ENCODE measurements at regions not wholly inside any gene's neighbourhood (a gene's known extent, or its start where the extent isn't known, plus 50 kb on each side); places are given as distances from the start of the nearest gene placed in this dataset.

GRCh38 chr9:134247918-134248631, 78.2 kb upstream of the RXRA start:
- no peak overlapping the region for H3K4me3 ChIP-seq
- no peak for DNase-seq (ENCODE audit: low spot score in 2 of 2)
- H3K4me1 ChIP-seq, result no peaks in the 10 kb centered on the region
- H3K9me3 ChIP-seq, result no peaks in the 10 kb centered on the region
- in situ Hi-C loops (cut with MboI; ENCODE audit: low sequenced_read_pairs), result no loop called here
- peaks cover 9% of the 10 kb centered on the region; the same call in 1 of the 2 replicates for H3K27me3 ChIP-seq (ENCODE audit: low read depth)
- no peaks in the 10 kb centered on the region for H3K36me3 ChIP-seq (replicated peaks)

DNA sequence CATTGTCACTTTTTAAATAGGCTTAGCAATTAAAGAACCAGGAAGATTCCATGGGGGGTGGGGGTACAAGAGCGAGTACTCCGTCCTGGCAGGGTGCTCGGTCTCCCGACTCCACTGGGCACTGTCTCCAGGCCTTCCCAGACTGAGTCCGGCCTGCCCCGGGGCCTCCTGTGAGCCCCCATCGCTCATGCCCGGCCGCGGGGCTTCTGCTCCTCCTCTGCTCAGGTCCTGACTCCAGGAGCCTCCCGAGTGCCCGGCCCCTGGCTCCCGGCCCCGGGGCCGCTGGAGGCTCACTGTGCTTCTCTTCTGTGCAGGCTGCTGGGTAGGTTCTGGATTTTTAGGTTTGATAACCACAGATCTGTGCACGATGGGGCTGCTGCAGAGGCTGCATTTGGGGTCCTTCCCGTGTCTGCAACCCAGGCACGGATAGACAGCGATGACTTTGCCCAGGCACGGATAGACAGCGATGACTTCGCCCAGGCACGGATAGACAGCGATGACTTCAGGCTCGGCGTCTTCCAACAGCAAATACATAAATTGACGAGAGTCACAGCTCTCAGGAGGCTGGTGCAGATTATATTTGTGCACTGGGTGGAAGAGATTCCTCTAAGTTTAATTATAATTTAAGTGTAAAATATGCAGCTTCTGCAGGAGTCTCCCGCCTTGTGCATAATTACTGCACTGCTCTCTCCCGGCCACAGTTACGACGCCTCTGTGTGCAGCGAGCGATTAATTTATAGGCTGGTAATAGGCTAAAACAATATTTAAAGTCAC, 74.8 kb upstream of the RXRA start:
- no peaks in the 10 kb centered on the region for H3K36me3 ChIP-seq (replicated peaks)
- no peak overlapping the region for H3K4me3 ChIP-seq
- no peaks in the 10 kb centered on the region for H3K4me1 ChIP-seq
- in situ Hi-C loops (cut with MboI; ENCODE audit: low sequenced_read_pairs), result no loop called here
- DNase-seq (ENCODE audit: low spot score in 2 of 2), result no peak
- H3K9me3 ChIP-seq, result no peaks in the 10 kb centered on the region
- H3K27me3 ChIP-seq (ENCODE audit: low read depth), result no peaks in the 10 kb centered on the region

DNA sequence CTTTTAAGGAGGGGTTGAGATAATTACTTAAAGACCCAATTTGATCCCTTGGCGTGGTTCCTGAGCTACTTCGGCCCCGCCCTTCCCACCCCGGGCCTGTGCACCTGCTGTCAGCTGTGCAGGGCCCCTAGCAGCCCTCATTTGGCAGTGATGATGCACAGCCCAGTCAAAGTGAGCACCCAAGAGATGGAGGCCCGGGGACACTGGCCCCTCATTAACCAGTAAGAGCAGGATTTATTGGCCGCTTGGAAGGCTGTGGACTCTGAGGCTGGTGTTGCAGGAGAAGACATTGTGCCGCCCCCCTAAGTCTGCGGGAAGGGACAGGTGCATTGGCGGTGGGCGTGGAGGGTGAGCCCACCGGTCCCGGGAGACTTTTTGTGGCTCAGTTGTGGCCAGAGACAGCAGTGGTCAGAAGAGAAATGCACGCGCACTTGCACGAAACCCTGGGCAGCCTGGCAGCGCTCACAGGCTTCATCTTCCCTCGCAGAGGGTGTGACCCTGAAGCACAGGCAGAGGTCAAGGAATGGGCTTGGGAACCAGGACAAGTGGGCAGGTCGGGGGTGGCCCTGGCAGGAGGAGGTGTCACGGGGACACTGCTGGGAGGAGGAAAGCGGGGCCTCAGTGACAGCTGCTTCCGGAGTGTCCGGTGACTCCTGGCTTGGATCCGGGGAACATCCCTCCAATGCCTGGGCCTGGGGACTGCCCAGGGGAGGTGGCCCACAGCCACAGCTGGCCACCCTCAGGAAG, 74.0 kb upstream of the RXRA start:
- Histone ChIP-seq H3K9me3 (no peaks in the 10 kb centered on the region), H3K4me3 (no peak overlapping the region), H3K36me3 (replicated peaks) (no peaks in the 10 kb centered on the region), H3K27me3 (ENCODE audit: low read depth) (no peaks in the 10 kb centered on the region), H3K4me1 (no peaks in the 10 kb centered on the region)
- no peak for DNase-seq (ENCODE audit: low spot score in 2 of 2)
- in situ Hi-C loops (cut with MboI; ENCODE audit: low sequenced_read_pairs), result no loop called here

DNA sequence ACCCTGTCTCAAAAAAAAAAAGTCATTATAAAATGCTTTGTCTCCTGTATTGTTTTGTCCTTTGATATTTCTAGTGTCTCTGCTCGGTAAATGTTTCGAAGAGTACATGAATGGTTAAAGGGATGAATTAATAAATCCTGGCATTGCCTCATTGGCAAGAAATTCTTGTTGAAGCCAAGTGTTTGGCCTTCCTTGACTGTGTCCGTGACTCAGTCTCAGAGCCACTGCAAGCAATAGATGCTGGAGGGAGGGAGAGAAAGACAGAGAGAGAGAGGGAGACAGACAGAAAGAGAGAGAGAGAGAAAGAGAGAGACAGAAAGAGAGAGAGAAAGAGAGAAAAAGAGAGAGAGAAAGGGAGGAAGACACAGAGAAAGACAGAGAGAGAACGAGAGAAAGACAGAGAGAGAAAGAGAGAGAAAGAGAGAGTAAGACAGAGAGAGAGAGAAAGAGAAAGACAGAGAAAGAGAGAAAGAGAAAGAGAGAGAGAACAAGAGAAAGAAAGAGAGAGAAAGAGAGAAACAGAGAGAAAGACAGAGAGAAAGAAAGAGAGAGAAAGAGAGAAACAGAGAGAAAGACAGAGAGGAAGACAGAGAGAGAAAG, 72.5 kb upstream of the RXRA start:
- Histone ChIP-seq H3K36me3 (replicated peaks) (no peaks in the 10 kb centered on the region), H3K4me1 (no peaks in the 10 kb centered on the region), H3K4me3 (no peak overlapping the region), H3K9me3 (no peaks in the 10 kb centered on the region), H3K27me3 (ENCODE audit: low read depth) (no peaks in the 10 kb centered on the region)
- DNase-seq (ENCODE audit: low spot score in 2 of 2), result no peak
- in situ Hi-C loops (cut with MboI; ENCODE audit: low sequenced_read_pairs), result no loop called here

GRCh38 chr9:134258332-134258731, 67.9 kb upstream of the RXRA start:
- in situ Hi-C loops (cut with MboI; ENCODE audit: low sequenced_read_pairs), result no loop called here
- no peaks in the 10 kb centered on the region for H3K9me3 ChIP-seq
- H3K4me1 ChIP-seq, result no peaks in the 10 kb centered on the region
- H3K4me3 ChIP-seq, result no peak overlapping the region
- no peak for DNase-seq (ENCODE audit: low spot score in 2 of 2)
- H3K36me3 ChIP-seq (replicated peaks), result no peaks in the 10 kb centered on the region
- no peaks in the 10 kb centered on the region for H3K27me3 ChIP-seq (ENCODE audit: low read depth)

DNA sequence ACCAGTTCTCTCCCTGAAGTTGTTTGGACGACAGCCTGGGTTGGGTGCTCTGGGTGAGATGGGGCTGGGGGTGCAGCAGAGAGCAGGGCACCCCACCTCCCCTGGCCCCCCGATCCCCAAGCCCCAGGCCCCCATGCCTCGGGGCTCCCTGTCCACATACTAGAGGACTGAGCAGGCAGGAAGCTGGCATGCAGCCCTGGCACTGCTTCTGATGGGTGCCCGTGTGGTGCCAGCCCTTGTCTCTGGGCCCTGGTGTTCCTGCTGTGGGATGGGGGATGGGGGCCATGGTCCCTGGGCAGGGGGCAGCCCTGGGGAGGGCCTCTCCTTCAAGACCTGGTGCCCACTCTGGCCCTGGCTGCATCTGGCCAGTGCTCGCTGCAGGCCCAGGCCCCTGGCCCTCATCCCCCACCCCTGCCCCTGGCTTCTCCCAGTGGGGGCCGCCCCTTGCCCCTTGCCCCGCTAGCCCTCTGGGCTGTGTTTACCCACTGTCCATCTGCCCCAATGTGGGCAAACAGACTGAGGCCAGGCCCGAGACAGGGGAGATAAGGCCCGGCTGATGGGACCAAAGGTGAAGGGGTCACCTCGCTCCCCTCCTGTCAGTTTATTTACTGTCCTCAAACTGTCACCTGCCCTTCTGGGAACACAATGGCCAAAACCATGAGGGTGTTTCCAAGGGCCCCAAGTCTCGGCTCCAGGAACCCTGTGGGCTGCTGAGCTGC, 67.3 kb upstream of the RXRA start:
- no peaks in the 10 kb centered on the region for H3K4me1 ChIP-seq
- DNase-seq (ENCODE audit: low spot score in 2 of 2), result no peak
- no peaks in the 10 kb centered on the region for H3K27me3 ChIP-seq (ENCODE audit: low read depth)
- H3K36me3 ChIP-seq (replicated peaks), result no peaks in the 10 kb centered on the region
- H3K4me3 ChIP-seq, result no peak overlapping the region
- H3K9me3 ChIP-seq, result no peaks in the 10 kb centered on the region
- in situ Hi-C loops (cut with MboI; ENCODE audit: low sequenced_read_pairs), result no loop called here

DNA sequence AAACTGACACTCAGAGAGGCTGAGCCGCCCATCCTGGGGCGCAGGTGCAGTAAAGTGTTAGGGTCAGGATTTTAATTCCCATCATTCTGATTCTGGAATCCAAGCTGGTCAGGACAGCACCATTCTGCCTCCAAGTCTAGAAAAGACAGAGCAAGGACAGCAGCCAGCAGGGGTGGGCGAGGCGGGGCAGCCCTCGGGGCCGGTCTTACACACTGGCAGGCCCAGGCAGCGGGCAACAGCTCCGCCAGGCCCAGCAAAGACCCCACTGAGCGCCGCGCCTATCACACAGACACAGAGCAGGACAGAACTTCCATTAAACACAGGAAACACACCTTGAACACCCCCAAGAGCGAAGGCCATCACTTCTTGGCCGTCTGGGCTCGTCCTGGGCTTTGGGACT, 66.5 kb upstream of the RXRA start:
- DNase-seq (ENCODE audit: low spot score in 2 of 2), result no peak
- in situ Hi-C loops (cut with MboI; ENCODE audit: low sequenced_read_pairs), result no loop called here
- Histone ChIP-seq H3K36me3 (replicated peaks) (no peaks in the 10 kb centered on the region), H3K9me3 (no peaks in the 10 kb centered on the region), H3K4me3 (no peak overlapping the region), H3K4me1 (no peaks in the 10 kb centered on the region), H3K27me3 (ENCODE audit: low read depth) (no peaks in the 10 kb centered on the region)

GRCh38 chr9:134260801-134261200, 65.5 kb upstream of the RXRA start:
- H3K4me3 ChIP-seq, result no peak overlapping the region
- in situ Hi-C loops (cut with MboI; ENCODE audit: low sequenced_read_pairs), result no loop called here
- H3K4me1 ChIP-seq, result no peaks in the 10 kb centered on the region

GRCh38 chr9:134262035-134262434, 64.2 kb upstream of the RXRA start:
- no peaks in the 10 kb centered on the region; the same call in 1 of the 2 replicates for H3K27me3 ChIP-seq (ENCODE audit: low read depth)
- in situ Hi-C loops (cut with MboI; ENCODE audit: low sequenced_read_pairs), result no loop called here

More at GRCh38 chr9:134260801-134261200, 65.5 kb upstream of the RXRA start:
- Histone ChIP-seq H3K36me3 (replicated peaks) (no peaks in the 10 kb centered on the region), H3K9me3 (no peaks in the 10 kb centered on the region), H3K27me3 (ENCODE audit: low read depth) (no peaks in the 10 kb centered on the region; the same call in 1 of the 2 replicates)
- no peak for DNase-seq (ENCODE audit: low spot score in 2 of 2)

DNA sequence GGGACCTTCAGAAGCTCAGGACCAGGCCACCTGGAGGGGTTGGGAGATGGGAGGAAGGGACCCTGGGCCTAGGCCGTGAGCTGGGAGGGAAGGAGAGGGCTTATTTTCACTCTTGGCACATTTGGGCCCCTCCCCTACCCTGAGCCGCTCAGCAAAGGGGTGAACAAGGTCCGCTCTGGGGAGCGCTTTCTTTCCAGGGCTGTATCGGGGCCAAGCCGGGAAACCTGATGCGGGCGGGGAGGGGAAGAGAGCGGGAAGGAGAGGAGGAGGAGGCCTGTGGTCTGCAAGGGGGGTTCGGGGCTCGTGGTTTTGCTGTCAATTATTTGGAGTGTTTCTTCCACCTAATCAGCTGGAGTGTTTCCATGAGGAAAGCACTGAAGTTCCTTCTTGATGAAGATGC, 62.7 kb upstream of the RXRA start:
- Histone ChIP-seq H3K4me3 (no peak overlapping the region), H3K27me3 (ENCODE audit: low read depth) (no peaks in the 10 kb centered on the region; the same call in 1 of the 2 replicates), H3K4me1 (no peaks in the 10 kb centered on the region), H3K9me3 (no peaks in the 10 kb centered on the region), H3K36me3 (replicated peaks) (no peaks in the 10 kb centered on the region)
- DNase-seq (ENCODE audit: low spot score in 2 of 2), result no peak
- in situ Hi-C loops (cut with MboI; ENCODE audit: low sequenced_read_pairs), result no loop called here

More at GRCh38 chr9:134262035-134262434, 64.2 kb upstream of the RXRA start:
- DNase-seq (ENCODE audit: low spot score in 2 of 2), result no peak
- Histone ChIP-seq H3K4me1 (no peaks in the 10 kb centered on the region), H3K9me3 (no peaks in the 10 kb centered on the region), H3K4me3 (no peak overlapping the region), H3K36me3 (replicated peaks) (no peaks in the 10 kb centered on the region)

DNA sequence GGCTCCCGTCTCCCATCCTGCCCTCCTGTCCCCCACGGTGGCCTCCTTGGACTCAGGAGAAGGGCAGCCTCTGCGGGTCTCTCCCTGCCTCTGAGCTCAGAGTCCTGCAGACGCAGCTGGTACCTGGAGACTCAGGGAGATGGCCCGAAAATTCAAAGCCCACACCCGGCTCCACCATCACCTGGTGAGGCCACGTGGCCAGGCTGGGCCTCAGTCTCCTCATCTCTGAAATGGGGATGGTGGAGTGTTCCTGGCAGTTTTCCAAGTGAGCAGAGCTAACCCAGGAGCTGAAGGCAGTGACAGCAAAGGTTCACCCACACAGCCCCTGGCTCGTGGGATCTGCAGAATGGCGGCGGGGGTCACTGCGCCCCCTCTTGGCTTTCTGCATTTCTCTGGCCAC, 62.1 kb upstream of the RXRA start:
- H3K4me1 ChIP-seq, result no peaks in the 10 kb centered on the region
- no peak for DNase-seq (ENCODE audit: low spot score in 2 of 2)
- in situ Hi-C loops (cut with MboI; ENCODE audit: low sequenced_read_pairs), result no loop called here
- no peaks in the 10 kb centered on the region for H3K9me3 ChIP-seq
- no peak overlapping the region for H3K4me3 ChIP-seq
- no peaks in the 10 kb centered on the region; the same call in 1 of the 2 replicates for H3K27me3 ChIP-seq (ENCODE audit: low read depth)
- H3K36me3 ChIP-seq (replicated peaks), result no peaks in the 10 kb centered on the region

DNA sequence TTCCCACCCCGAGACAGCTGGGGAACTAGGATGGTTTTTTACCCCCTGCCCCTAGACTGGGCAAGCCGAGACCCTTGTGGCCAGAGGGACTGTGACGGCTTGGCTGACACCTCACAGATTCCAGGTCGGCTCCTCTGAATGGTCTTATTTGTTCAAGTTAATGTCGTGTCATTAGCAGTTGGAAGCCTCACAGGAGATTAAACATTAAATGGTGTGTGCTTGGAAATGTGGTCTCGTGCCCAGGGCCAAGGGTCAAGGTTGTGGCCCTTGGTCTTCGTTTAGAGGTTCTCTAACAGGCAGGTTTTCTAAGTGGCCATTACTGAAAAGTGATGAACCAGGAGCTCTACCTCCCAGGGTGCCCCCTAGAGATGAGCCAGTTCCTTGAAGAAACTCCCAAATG, 61.2 kb upstream of the RXRA start:
- in situ Hi-C loops (cut with MboI; ENCODE audit: low sequenced_read_pairs), result no loop called here
- Histone ChIP-seq H3K9me3 (no peaks in the 10 kb centered on the region), H3K4me3 (no peak overlapping the region), H3K36me3 (replicated peaks) (no peaks in the 10 kb centered on the region), H3K27me3 (ENCODE audit: low read depth) (no peaks in the 10 kb centered on the region; the same call in 1 of the 2 replicates), H3K4me1 (no peaks in the 10 kb centered on the region)
- DNase-seq (ENCODE audit: low spot score in 2 of 2), result no peak

- in situ Hi-C loops (cut with MboI; ENCODE audit: low sequenced_read_pairs), result no loop called here
- H3K36me3 ChIP-seq (replicated peaks), result no peaks in the 10 kb centered on the region
- DNase-seq (ENCODE audit: low spot score in 2 of 2), result no peak
- H3K4me3 ChIP-seq, result no peak overlapping the region
- H3K27me3 ChIP-seq (ENCODE audit: low read depth), result no peaks in the 10 kb centered on the region; the same call in 1 of the 2 replicates
- H3K4me1 ChIP-seq, result no peaks in the 10 kb centered on the region
- H3K9me3 ChIP-seq, result no peaks in the 10 kb centered on the region
These were observed 59.8 kb upstream of the RXRA start for GRCh38 chr9:134266418-134266817.
